T-helper 22 cell (primary cell): ENCODE measurements at regions not wholly inside any gene's neighbourhood (a gene's known extent, or its start where the extent isn't known, plus 50 kb on each side); places are given as distances from the start of the nearest gene placed in this dataset.

Experiments
- DNase-seq: peaks from one replicate; pipeline ENCODE4 v3.0.0-alpha.2; 2020; ENCODE audit warnings: low read depth

DNA sequence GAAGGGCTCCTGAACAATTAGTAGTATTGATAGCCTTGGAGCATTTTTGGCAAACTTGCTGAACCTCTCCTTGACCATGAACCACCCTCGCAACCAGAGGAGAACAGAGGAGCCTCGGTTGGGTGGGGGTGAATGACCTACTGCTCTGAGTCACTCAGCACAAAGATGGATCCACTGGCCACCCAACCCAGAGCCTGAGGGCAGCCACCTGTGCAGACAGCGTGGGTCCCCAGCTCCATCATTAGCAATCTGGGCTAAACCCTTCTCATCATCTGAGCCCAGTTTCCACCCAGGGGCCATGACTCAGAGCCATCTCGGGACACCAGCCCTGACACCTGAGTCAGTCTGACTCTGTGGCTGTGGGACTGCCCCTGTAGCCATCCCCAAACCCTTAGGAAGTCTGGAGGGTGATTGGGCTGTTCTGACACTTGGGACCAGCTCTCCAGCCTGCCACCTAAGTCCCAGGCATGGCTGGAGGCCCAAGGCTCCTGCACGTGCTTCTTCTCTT, 171.8 kb upstream of the GPR26 start:
- no peak for DNase-seq

DNA sequence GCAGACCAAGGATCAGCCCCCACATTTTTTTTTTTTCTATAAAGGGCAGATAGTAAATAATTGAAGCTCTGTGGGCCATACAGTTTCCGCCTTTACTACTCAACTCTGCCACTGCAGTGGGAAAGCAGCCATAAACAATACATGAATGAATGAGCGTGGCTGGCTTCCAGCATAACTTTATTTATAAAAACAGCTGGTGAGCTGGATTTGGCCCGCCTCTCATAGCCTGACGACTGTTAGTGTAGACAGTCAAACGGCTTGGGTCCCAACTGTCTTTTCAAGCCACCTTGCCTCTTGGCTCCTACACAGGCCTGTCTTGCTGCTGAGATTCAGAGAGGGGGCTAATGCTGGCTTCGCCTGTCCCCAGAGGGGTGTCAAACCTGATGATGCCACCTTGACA, 169.8 kb upstream of the GPR26 start:
- no peak for DNase-seq

DNA sequence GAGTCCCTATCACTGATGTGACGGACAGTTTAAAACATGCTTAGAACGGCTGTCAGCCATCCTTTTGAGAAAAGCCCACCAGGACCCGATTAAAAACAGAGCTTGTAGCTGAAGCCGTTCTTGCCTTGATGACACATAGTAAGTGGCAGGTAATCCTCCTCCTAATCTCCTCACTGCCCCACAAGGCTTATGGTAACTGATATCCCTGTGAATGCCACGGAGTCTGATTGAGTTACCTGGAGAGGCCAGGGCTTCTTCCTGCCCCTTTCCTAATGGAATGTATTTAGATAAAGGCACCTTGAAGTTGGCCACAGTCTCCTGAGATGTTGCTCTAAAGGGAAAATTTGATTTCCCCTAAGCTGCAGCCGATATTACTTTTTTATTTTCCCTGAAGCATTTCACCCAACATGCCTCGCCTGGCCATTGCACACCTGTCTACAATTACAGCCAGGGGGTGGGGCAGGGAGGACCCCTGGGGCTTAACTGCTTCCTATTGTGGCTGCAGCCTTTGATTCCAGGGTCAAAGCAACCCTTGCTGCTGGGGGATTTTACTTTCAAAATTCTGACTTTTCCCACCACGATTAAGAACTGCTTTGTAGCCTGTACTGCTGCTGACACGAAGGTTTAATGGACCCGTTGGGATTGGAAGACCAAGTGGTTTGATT, 169.0 kb upstream of the GPR26 start:
- no peak for DNase-seq

DNA sequence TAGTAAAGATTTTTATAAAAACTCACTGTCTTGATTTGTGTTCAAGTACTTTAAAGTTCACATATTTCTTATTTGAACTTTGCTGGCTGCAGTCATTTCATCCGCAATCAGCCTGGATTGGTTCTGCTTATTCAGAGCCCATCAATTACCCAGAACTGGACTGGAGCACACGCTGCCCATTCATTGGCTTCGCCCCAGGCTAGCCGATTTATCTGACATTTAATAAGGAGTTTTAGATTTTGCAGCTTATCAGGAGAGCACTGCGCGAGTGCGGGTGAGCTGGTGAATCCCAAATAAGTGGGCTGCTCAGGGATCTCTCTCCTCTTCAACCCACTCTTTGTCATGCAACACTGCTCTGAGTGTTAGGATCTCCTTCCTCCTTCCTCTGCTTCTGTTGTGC, 166.0 kb upstream of the GPR26 start:
- DNase-seq, result no peak

DNA sequence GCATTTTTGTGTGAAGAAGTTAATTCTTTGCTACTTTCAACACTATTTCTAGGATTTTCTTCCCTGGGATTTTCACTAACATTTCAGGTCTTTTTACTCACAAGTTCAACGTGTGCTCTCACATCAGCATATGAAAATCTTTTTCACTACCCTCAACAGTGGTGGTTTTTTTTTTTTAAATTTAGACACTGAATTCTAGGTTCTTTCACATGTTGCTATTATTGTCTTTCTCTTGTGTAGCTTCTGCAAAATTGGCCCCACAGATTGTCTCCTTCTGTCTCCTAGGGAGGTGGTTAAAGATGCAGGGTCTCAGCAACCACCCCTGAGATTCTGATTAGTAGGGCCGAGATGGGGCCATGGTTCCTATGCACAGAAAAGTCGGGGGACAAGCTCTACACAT, 165.0 kb upstream of the GPR26 start:
- DNase-seq, result no peak

DNA sequence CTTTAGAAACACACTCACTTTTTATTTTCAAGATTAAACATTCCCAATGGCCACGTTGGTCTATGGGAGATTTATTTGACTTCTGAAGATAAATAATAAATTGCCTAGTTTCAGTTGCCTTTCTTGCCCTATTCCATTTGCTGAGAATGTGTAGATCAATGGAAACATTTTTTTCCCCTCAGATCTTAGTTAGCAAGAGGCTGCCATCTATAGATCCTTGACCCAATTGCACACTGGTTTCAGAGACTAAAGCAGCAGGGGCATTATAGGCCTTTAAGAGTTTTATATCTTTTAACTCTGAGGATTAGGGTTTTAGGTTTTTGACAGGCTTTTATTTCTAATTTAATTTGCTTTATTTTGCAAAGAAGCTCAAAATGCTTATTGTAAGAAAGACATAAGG, 163.2 kb upstream of the GPR26 start:
- no peak for DNase-seq

DNA sequence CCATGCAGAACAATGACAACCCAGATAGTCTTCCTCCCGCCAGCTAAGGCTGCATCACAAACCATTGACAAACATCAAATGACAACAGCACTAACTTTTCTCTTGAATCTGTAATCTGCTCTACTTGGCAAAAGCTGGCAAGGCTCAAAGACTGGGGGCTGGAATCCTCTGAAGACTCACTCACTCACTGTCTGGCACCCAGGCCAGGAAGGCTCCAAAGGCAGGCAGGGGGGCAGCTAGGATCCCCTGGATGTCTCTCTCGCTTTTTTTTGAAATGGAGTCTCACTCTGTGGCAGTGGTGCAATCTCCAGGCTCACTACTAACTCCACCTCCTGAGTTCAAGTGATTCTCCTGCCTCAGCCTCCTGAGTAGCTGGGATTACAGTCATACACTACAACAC, 159.7 kb upstream of the GPR26 start:
- no peak for DNase-seq

DNA sequence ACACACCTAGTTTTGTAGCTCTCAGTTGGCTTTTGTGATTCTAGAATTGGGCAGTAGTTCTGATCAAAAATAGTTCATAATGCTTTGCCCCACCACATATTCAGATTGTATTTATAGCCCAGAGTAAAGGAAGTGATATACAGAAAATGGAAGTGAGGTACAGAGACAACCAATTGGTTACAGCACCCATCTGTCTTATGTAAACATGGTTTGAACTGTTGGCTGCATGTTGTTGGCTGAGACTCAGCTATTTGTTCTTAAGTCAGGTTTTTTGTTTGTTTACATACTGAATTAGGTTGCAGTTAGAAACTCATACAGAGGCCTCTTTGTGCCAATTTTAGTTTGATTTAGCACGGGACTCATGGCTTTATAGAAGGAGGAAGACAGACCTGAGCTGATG, 158.9 kb upstream of the GPR26 start:
- DNase-seq, result no peak

DNA sequence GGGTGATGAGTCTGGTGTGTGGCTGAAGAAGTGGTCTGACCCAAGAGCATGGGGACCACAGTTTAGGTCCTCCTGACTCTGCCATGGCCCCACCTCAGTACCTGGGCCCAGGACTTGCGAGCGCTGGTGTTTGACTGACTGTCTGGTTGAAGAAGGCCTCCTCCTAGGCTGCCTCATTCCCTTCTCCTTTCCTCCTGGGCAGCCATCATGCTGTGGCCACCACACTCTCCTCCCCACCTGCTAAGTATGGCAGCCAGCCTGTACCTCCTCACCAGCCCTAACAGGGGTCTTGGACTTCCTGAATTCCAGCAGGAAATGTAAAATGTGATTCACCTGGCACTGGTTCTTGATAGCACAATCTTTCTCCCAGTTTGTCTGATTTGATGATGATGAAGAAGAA, 156.8 kb upstream of the GPR26 start:
- no peak for DNase-seq

DNA sequence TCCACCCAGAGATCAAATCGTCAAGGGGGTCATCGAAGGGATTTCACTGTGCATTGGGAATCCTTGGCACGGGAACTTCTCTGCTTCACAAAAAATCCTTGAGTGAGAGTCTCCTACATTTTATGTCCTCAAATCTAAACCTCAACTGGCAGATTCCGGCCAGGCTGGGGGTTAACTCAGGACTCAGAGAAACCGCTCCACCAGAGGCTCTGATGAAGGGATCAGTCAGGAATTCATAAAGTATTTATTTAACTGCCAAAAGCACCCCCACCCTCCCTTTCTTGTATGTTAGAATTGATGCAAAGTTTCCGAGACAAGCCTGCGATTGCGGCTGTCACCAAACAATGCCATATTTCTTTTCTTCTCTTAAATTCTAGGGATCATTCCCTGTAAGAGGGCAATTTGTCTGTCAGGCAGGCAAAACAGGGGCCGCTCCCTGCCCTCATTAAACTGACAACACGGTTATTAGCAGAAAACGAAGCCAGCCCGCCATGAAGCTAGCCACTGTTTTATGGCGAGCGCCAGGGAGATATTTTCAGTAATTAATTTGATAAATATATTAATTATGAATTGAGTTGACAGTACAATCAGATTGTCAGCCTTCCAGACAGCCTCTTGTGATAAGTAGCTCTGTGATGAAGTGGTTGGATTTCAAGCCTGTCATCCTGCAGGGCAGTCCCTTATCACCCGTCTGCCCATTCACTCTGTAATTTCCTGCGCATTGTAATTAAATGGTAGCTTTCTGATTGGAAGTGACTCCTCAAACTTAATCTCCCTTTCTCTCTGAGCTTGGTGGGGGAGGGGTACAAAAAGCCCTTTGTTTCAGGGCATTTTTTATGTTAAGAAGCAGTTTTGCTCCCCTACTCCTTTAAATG, 153.0 kb upstream of the GPR26 start:
- DNase-seq, result no peak

DNA sequence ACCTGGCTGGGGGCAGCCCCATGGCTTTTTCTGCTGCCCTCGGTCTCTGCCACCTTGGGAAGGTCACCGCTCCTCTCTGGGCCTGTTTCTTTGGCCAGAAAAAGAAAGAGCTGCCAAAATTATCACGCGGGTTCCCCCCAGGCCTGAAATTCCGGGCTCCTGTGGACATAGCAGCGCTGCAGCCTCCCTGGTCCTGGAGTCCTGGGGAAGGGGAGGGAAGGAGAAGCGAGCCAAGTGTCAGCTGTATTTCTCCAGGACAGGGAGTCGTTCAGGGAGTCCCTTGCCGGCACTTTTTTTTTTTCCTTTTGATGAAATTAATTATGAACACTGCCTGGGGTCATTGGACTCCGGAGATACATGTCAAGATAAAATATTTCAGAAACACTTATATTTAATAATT, 152.3 kb upstream of the GPR26 start:
- no peak for DNase-seq

DNA sequence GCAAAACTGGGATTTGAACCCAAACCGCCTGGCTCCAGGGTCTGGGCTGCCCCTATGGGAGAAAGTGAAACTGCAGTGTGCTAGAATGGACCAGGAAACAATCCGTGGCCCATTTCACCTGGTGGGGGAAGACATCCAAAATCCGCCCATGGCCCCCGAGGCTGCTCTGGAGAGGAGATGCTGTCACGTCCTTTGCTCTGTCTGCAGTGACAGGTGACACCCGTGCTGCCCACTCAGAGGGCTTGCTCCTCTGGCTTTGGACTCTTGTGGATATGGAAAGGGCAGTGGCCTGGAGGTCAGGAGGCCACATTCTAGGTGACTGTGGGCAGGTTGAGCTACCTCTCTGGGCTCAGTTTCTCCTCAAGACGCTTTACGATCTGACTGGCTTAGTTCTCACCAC, 151.2 kb upstream of the GPR26 start:
- no peak for DNase-seq

DNA sequence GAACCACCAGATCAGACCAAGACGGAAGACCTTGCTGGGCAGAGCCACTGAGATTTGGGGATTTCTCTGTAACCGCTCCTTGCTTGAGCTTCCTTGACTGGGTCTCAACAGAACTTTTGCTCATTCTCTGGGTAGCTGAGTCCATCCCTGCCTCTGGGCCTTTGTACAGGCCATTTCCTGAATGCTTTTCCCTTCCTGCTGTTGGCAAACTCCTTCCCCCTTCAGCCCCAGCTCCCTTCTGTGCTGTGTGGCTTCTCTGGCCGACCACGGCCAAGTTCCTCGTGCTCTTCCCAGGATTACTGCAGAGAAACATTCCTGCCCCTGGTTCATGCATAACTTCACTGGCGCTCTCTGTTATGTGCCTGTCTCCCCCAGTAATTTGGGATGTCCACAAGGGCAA, 150.5 kb upstream of the GPR26 start:
- DNase-seq, result no peak

DNA sequence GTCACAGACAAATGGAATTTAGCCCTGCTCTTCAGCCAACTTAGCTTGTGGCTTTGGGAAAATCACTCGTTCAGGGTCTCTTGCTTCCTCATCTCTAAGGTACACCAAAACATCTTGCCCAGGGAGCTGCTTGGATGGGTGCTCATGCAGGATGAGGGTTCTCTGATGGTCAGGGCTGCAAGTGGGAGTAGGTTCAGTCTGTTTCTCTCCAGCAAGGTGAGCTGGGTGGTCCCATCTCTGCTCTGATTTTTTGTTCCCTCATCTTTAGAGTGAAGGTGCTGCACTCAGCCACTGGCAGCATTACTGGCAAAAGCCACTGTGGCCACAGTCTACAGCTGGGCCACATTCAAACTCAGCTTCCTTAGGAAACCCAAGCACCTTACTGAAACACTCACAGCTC, 149.9 kb upstream of the GPR26 start:
- DNase-seq, result no peak

DNA sequence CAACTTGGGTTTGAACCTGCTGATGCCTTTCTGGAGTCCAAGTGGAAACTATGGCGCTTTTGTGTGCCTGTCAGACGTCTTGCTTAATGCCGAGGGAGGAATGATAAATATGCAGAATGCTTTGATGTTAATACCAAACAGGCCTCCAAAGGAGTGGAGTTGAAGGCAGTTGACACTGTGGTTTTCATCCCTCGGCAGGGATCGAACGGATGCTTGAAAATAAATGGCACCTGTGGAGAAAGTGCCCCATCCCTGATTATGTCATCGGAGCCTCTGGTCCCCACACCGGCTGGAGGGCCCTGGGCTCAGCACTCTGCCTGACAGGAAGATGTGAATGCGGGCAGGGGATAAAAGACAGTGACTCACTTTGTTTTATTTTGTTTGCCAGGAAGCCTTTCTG, 148.7 kb upstream of the GPR26 start:
- no peak for DNase-seq

DNA sequence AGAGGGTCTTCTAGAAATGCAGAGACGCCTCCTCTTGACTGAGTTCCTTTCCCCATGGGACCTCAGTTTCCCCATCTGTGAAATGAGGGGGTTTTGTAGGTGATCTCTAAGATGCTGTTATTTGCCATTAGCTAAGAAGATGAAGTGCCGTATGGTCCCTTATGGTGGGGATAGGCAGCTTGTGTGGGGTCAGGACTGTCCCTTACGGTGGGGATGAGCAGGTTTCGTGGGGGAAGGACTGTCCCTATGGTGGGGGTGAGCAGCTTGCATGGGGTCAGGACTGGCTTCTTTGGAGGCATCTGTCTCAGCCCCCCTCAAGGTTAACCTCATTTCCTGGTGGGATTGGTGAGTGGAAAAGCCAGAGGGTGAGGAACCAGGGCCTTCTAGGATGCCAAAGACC, 148.3 kb upstream of the GPR26 start:
- no peak for DNase-seq

DNA sequence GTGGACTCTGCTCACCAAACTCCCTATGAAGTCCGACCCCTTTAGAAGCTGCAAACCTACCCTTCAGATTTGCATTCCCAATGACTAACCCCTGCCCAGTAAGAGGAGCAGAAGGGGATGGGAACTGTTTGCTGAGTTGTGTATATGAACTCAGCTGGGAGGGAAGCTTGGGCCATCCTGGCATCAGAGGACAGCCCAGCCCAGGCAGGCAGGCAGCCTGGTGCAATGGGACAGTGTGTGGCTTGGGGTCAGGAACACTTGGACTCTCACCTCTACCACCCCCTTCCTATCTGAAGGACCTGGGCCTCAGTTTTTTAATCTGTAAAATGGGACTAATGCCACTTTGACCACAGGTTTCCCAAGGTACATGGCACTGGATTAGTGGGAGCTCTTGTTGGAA, 147.4 kb upstream of the GPR26 start:
- no peak for DNase-seq

DNA sequence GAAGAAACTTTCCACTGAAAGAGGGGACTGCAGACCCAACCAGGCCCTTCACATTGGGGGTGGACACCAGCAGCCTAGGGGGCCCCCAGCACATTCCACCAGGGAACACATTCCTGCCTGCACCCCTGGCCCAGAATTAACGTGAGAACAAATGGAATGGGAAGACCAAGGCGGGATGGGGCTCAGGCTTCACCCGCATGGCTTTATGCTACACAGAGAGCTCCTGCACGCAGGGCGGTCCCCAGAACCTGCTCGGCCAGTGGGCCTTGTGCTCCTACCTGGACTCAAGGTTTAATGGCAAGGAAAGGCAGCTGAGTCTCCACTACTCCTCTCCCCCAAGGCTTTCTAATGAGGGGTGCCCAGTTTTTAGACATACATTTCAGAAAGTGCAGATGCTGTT, 146.3 kb upstream of the GPR26 start:
- no peak for DNase-seq

DNA sequence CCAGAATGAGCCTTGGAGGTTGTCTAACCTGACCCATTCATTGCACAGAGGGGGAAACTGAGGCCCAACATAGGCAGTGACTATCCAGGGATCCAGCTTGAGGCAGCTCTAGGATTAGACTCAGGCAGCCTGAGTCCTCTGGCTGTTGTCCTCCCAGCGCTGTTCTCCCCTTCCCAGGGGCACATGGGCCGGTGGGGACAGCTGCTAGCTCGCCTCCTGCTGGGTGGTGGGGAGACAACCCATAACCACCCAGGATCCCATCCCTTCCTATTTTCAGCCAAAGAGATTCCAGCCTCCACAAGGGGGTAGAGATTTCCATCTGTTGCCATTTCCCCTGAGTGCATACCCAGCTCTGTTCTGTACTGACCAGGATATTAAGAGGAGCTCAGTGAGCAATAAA, 145.1 kb upstream of the GPR26 start:
- no peak for DNase-seq

DNA sequence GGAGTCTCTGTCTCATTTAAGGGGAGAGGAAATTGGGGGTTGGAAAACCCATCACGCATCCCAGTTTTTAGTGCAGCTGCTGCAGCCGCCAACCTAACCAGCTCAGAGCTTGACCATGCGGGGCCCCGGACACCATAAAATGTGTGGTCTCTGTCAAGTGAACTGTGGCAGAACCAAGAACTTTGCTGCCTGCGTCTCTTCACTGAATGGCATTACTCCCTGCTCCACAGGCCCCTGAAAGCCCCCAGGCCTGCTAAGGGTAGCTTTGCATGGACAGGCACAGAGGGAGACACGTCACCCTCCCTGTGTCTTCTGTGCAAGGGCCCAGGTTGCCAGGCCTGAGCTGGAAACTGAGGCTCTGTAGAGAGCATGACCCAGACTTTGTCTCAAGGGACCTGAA, 144.6 kb upstream of the GPR26 start:
- DNase-seq, result no peak

DNA sequence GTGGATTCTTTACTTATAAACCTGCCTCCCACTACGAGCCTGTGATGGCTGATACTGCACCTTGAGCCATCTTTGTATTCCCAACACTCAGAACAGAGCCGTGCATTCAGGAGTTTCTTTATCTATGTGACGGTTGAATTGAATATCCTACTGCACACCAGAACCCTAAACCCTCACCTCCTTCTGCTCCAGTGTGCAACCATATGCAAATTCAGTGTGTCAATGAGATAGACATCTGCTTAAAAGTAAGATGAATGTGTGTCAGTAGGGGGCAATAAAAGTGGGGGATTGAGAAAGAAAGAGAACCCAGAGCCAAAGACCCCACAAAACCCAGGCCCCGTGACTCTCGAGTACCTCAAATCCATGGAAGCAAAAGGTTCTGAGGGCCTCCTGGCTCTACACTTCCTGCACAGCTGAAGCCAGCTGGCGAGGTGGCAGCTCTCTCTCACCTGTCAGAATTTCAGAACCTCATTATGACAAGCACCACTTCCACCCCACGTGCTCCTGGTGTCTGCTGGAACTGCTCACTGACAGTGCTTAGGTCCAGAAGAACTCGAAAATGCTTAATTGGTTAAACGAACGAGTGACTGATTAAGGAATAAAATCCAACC, 143.3 kb upstream of the GPR26 start:
- DNase-seq, result no peak

DNA sequence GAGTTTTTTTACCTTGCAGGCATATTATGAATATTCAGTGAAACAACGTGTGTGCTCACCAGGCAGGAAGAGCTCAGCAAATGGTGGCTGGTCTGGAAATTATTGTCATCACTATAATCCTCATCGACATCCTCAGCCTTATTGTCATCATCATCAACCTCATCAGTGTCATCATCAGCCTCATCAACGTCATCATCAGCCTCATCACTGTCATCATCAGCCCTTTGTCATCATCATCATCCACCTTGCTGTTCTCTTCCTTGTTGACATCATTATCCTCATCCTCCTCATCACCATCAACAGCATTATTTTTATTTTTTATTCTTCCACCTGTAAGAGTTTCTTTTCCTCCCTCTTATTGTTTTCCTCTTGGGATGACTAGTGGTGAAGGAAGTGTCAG, 142.3 kb upstream of the GPR26 start:
- DNase-seq, result no peak

DNA sequence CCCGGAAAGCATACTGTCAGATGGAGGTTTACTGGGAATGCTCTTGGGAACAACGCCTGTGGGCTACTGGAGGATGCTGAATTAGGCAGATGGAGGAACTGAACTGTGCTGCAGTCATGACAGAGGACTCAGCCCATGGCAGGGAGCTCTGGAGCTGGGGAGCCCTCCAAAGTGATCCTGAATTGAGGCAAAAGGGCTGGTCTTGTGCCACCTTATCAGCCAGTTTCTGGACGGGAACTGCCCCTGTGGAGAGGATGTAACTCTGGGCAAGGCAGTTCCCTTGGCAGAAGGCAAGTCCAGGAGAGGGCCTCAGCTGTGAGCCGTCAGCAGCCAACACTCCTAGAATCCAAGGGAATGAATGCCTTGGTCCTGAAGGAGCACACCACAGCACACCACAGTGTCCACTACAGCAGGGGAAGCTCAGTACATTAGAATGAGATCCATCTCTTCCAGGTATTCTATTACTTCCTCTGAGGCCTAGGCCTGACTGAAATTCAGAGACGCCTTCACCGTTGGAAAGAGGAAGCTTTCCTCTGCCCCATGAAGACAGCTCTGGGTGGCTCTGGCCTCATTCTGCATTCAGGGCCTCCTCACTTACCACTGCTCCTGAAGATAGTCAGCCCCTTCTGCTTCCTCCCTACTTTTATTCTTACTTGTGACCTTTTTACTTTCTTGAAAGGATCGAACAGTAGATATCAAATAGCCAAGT, 139.6 kb upstream of the GPR26 start:
- DNase-seq, result no peak
